GM21381 (cell line): ENCODE measurements at regions not wholly inside any gene's neighbourhood (a gene's known extent, or its start where the extent isn't known, plus 50 kb on each side); places are given as distances from the start of the nearest gene placed in this dataset.

Experiments used
- ATAC-seq: cut with Tn5 transposase; IDR thresholded peaks from one replicate; pipeline ENCODE4 v1.9.1; 2021; ENCODE audit warnings: mild to moderate bottlenecking, moderate library complexity; ENCODE audit not compliant: unreplicated experiment

DNA sequence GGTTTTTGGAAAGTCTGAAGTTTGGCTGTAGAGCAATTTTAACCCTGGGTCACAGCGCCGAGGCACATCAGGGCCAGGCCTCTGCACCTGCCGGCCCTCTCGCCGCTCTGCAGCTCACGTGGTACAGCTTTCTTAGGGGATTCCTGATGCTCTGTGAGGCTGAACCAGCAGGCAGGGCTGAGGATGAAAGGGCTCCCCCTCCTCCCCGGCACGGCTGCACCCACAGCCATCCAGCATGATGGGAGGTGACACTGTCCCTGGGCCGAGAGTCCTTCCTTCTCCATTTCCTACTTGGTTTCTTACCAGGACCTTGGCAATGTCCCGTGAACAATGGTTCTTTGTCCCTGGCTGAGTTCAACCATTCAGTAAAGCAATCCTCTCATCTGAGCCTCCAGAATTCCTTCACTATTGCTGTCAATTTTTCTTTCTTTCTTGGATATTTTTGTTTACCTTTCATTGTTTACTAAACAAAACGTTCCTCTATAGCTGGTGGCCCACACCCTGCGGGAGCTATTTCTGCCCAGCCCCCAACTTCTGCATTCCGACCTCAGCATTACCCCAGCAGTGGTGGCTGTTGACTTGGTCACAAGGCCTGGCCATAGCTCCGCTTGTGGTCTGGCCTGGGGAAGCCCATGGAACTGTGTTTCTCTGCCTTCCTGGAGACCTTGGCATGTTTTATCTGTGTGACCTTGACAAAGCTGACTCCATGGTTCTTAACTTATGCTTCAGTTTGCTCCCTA is 172.8 kb upstream of the B3GAT1 start:
- no peak for ATAC-seq

DNA sequence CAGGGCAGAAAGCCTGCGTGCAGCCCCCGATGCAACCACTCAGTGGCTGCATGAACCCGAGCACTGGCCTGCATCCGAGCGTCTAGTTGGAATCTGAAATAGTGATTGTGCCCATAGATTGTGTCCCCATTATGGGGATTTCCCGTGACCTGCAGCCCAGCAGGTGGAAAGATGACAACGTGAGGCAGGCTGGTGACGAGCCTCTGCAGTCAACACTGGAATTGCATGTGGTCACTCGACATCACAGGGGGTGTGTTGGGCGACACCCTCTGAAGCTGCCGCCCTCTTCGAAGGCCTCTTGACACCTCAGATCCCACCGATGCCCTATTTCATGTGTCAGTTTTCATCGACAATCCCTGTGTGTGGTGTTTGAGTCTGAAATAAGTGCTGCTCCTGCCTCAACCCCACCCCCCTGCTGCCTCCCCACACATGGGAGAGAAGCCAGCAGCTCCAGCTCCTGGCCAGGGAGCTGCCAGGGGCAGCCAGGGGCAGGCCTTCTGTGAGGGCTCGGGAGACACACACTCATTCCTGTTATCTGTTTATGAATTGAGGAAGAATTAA is 172.0 kb upstream of the B3GAT1 start:
- no peak for ATAC-seq

- ATAC-seq, result no peak
Observed at GRCh38 chr11:134583397-134583990, 171.5 kb upstream of the B3GAT1 start.

DNA sequence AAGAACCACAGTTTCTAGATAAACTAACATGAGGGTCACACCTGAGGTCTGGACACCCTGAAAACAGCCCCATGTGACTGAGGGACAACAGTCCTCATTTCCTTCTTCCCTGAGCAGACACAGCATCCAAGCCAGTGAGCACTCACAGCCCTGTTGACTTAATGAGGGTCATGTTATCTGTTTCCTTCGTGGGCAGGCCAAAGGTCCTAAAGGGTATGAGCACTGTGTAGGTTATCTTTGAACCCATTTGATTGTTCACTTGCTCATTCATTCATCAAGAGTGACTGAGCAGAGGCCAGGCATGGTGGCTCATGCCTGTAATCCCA is 170.7 kb upstream of the B3GAT1 start:
- ATAC-seq, result no peak

- no peak for ATAC-seq
Observed at GRCh38 chr11:134581966-134582769, 170.1 kb upstream of the B3GAT1 start.

GRCh38 chr11:134581121-134581626 is 169.1 kb upstream of the B3GAT1 start:
- ATAC-seq, result no peak

GRCh38 chr11:134580610-134580975 is 168.6 kb upstream of the B3GAT1 start:
- no peak for ATAC-seq

DNA sequence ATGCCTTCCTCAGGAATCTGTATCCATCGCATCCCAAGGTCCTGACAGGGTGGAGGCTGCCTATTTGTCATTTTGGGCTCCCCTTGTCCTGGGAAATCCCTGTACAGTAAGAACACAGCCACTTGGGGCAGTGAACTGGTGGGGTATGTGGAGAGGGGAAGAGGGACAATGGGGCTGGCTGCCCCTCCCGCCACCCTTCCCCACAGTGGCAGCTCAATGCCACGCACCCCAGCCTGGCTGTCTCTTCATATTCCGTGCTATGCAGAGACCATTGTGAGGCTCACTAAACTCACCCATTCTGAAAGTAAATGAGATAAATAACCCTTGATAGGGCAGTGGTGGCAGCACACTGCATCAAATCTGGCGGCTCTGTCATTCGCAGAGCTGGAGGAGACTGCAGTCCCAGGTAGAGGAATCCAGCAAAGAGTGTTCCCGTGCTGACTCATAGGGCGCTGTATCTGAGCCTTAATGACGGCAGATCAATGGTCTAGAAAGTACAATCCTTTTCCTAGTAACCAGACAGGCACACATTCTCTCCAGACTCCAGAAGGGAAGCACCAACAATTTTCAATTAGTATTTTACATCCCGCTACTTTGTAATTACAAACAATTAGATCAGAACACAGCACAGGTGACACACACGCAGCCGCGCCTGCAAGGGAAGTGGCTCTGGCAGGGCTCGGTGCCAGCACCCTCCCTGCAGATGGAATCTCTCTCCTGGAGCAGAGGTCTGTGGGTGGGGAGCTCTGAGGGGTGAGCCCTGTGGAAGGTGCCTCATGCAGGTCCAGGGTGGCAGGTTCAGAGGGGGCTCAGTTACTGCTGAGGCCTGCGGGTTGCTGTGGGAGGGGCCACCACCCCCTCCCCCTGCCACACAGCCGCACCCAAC is 167.9 kb upstream of the B3GAT1 start:
- no peak for ATAC-seq

- no peak for ATAC-seq
Observed at GRCh38 chr11:134578807-134579723, 167.0 kb upstream of the B3GAT1 start.

DNA sequence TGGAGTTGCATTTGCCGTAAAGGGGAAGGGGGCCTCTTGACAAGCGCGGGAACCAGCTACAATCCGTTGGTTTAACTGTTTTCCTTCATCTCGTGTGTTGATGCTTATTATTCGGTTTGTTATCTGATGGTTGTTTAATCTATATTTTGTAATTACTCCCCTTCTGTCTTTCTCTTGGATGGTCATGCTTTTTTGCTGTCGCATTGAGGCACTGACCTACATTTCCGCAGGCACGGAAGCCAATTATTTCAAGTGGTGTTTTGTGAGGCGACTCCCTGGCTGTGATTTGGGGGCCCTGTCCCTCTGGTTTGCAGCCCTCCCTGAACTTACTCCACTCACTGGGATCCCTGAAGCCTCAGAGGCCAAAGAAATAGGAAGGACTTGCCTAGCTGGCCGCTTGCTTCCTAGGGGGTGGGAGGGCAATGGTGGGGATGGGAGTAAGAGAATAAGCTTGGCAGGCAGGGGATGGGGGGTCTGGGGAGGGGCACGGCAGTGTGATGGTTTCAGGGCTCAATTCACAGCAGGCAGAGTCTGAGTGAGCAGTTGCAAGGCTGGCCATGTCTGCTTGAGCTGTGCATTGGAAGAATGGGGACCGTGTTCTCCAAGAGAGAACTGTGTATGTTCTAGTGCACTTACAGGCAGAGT is 165.8 kb upstream of the B3GAT1 start:
- no peak for ATAC-seq

DNA sequence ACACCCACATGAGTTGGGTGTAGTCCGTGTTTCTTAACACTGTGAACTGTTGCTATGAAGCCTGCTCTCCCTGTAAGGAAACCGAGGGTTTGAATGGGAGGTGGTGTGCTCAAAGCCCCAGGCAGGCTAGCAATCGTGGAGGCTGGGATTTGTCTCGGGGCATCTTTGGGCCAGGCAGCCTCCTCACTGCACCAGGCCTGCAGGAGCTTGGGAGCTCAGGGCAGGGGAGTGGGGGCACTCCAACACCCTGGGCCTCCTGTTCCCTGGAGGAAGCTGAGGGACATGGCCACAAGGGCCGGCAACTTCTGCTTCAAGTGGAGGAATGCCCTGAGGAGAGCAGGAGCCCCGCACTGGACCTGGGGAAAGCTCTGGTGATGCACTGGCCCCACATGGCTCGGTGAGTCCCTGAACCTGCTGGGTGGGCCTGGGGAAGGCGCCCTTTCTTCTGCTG is 164.7 kb upstream of the B3GAT1 start:
- no peak for ATAC-seq

DNA sequence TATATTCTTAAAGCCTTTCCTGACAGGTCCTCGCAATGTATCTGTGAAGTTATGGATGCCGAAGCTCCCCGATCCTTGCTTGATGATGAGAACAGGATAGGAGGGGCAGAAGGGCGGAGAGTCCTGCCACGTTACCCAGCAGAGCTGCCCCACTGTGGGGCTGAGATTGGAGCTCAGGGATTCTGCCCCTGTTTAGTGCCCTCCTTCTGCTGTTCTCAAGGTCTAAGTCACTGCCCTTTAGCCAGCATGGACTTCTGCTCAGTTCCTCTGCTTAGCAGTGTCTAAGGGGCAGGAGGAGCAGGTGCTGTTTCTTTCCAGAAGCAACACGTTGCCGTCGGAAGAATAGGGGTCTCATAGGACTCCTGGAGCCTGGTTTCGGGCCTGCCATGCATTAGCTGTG is 164.2 kb upstream of the B3GAT1 start:
- ATAC-seq, result no peak

- no peak for ATAC-seq
Observed at GRCh38 chr11:134575504-134576230, 163.6 kb upstream of the B3GAT1 start.

DNA sequence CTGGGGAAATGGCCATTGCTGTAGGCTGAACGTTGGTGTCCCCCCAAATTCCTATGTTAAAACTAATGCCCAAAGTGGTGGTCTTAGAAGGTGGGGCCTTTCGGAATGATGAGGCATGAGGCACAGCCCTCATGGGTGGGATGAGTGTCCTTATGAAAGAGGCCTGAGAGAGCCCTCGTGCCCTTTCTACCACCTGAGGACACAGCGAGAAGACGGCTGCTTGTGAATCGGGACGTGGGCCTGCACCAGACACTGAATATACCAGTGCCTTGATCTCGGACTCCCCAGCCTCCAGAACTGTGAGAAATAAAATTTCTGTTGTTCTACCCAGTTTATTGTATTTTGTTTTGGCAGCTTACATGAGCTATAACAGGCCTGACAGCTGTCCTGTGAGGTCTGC is 162.9 kb upstream of the B3GAT1 start:
- ATAC-seq, result no peak

- ATAC-seq, result no peak
Observed at GRCh38 chr11:134574425-134574824, 162.4 kb upstream of the B3GAT1 start.

- no peak for ATAC-seq
Observed at GRCh38 chr11:134573857-134574256, 161.8 kb upstream of the B3GAT1 start.

DNA sequence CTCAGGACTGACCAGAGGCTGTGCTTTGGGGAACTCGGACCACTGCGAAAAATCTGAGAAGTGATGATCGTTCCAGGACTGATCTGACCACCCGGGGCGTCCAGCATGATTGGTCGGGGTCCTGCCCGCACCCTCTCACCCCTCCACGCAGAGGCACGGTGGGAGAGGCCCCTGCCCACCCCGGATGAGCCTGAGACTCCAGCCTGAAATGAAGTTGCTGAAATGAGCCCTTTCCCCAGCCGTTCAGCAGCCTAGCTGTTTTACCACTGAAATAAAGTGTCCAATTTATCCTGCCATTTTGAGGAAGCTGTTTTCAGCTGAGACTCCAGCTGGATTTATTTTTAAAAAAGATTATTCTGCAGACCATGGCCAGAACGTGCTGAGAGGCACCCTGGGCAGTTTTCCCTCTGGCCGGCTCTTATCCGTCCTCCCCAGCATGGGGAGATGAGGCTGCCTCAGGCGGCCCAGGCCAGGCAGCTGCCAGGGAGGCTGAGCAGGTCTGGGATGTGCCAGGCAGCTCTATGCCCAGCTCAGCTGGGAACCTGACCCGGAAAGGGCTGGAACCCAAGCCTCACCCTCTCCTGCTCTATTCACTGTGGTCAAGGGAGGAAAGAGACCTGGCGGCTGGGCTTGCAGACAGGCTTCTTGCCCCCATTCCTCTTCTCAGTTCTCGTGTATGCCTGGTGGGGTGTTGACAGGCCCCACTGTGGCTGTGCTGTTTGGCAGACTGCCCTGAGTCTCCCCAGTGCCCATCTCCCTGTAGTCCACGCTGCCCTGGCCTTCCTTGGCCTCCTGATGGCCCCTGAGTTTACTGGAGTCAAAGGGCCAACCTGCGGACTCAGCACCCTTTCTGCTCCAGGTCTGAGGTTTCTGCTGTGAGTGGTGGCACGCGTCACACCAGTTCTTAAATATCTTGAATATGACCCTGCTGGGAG is 161.0 kb upstream of the B3GAT1 start:
- ATAC-seq, result no peak
